GM23338 (cell line): ENCODE measurements at regions not wholly inside any gene's neighbourhood (a gene's known extent, or its start where the extent isn't known, plus 50 kb on each side); places are given as distances from the start of the nearest gene placed in this dataset.

Source experiments
- ATAC-seq: fragments of 200-7000 bp; cut with Tn5 transposase; 3 replicates; pipeline ENCODE4 v1.9.1; 2020
- DNase-seq: peaks from one replicate; pipeline ENCODE4 v3.0.0-alpha.2; 2015; ENCODE audit warnings: low spot score
- H2AFZ ChIP-seq: fragments of 200-600 bp; sonication (generic); 2 replicates; pipeline ENCODE4 v1.8.0; 2016; ENCODE audit warnings: antibody characterized with exemption, mild to moderate bottlenecking, moderate library complexity
- H3F3A ChIP-seq: fragments of 200-600 bp; sonication (generic); replicated peaks from 2 replicates; pipeline ENCODE4 v1.8.0; 2017; ENCODE audit warnings: antibody characterized with exemption, mixed run types, low read depth
- H3K27ac ChIP-seq: fragments of 200-600 bp; sonication (generic); 2 replicates; pipeline ENCODE4 v1.6.1; 2016; ENCODE audit warnings: low read depth
- H3K27me3 ChIP-seq: fragments of 200-600 bp; sonication (generic); 2 replicates; pipeline ENCODE4 v1.8.0; 2016; ENCODE audit warnings: mild to moderate bottlenecking, mixed run types, moderate library complexity; ENCODE audit not compliant: insufficient read depth
- H3K36me3 ChIP-seq: fragments of 200-600 bp; sonication (generic); 2 replicates; pipeline ENCODE4 v1.8.0; 2016; ENCODE audit warnings: mild to moderate bottlenecking; ENCODE audit not compliant: insufficient read depth
- H3K4me1 ChIP-seq: fragments of 200-600 bp; sonication (generic); 2 replicates; pipeline ENCODE4 v1.8.0; 2016; ENCODE audit warnings: mild to moderate bottlenecking, moderate library complexity; ENCODE audit not compliant: insufficient read depth
- H3K4me2 ChIP-seq: fragments of 200-600 bp; sonication (generic); 2 replicates; pipeline ENCODE4 v1.7.1; 2017; ENCODE audit warnings: mixed run types
- H3K4me3 ChIP-seq: fragments of 200-600 bp; sonication (generic); 2 replicates; pipeline ENCODE4 v1.6.1; 2016; ENCODE audit warnings: mixed run types
- H3K79me2 ChIP-seq: fragments of 200-600 bp; sonication (generic); replicated peaks from 2 replicates; pipeline ENCODE4 v1.8.0; 2017; ENCODE audit warnings: mild to moderate bottlenecking; ENCODE audit not compliant: insufficient read depth
- H3K9me2 ChIP-seq: fragments of 200-600 bp; sonication (generic); 2 replicates; pipeline ENCODE4 v1.8.0; 2017; ENCODE audit not compliant: insufficient read depth
- H4K20me1 ChIP-seq: fragments of 200-600 bp; sonication (generic); replicated peaks from 2 replicates; pipeline ENCODE4 v1.8.0; 2017; ENCODE audit warnings: mild to moderate bottlenecking; ENCODE audit not compliant: insufficient read depth
- H3K27ac Mint-ChIP-seq: 2 replicates; pipeline ENCODE4 v1.8.0; 2020; ENCODE audit warnings: inconsistent platforms, mild to moderate bottlenecking, moderate library complexity, mixed read lengths
- H3K27me3 Mint-ChIP-seq: 3 replicates; pipeline ENCODE4 v1.8.0; 2022; ENCODE audit warnings: low read depth, mild to moderate bottlenecking, moderate library complexity, mixed read lengths, inconsistent platforms; ENCODE audit not compliant: insufficient read depth, poor library complexity
- H3K36me3 Mint-ChIP-seq: 3 replicates; pipeline ENCODE4 v1.8.0; 2021; ENCODE audit warnings: low read depth, mild to moderate bottlenecking, inconsistent platforms, moderate library complexity, mixed read lengths
- H3K4me1 Mint-ChIP-seq: 3 replicates; pipeline ENCODE4 v1.8.0; 2020; ENCODE audit warnings: mild to moderate bottlenecking, inconsistent platforms, mixed read lengths
- H3K4me3 Mint-ChIP-seq: 3 replicates; pipeline ENCODE4 v1.8.0; 2021; ENCODE audit warnings: moderate library complexity, mild to moderate bottlenecking, inconsistent platforms, mixed read lengths
- H3K9me3 Mint-ChIP-seq: 3 replicates; pipeline ENCODE4 v1.8.0; 2020; ENCODE audit warnings: moderate library complexity, mild to moderate bottlenecking, inconsistent platforms, mixed read lengths
- CREB1 ChIP-seq: fragments of 250-450 bp; sonication (Bioruptor Pico); IDR thresholded peaks from 2 replicates; pipeline ENCODE4 v1.5.0; 2020; ENCODE audit warnings: low read depth, mild to moderate bottlenecking, moderate library complexity
- ETS1 ChIP-seq: IDR thresholded peaks from 2 replicates; pipeline ENCODE4 v1.6.1; 2016; ENCODE audit warnings: antibody characterized with exemption
- EZH2 ChIP-seq: fragments of 200-600 bp; sonication (generic); IDR thresholded peaks from one replicate; pipeline ENCODE4 v1.8.0; 2017; ENCODE audit warnings: antibody characterized with exemption, mild to moderate bottlenecking, low read depth; ENCODE audit not compliant: unreplicated experiment
- EZH2phosphoT487 ChIP-seq: fragments of 200-600 bp; sonication (generic); IDR thresholded peaks from one replicate; pipeline ENCODE4 v1.8.1; 2018; ENCODE audit warnings: antibody characterized with exemption; ENCODE audit not compliant: unreplicated experiment
- JUNB ChIP-seq: IDR thresholded peaks from one replicate; pipeline ENCODE4 v1.6.1; 2016; ENCODE audit warnings: antibody characterized with exemption; ENCODE audit not compliant: unreplicated experiment
- NANOG ChIP-seq: IDR thresholded peaks from 2 replicates; pipeline ENCODE4 v1.6.1; 2016; ENCODE audit warnings: antibody characterized with exemption, borderline replicate concordance
- POLR2AphosphoS5 ChIP-seq: IDR thresholded peaks from 2 replicates; pipeline ENCODE4 v1.6.1; 2016; ENCODE audit warnings: antibody characterized with exemption, low read depth
- REST ChIP-seq: IDR thresholded peaks from one replicate; pipeline ENCODE4 v1.6.1; 2018; ENCODE audit warnings: antibody characterized with exemption; ENCODE audit not compliant: unreplicated experiment
- STAT1 ChIP-seq: IDR thresholded peaks from one replicate; pipeline ENCODE4 v1.6.1; 2016; ENCODE audit warnings: antibody characterized with exemption; ENCODE audit not compliant: unreplicated experiment
- ZNF114 ChIP-seq: fragments of 250-450 bp; sonication (Bioruptor Pico); IDR thresholded peaks from 2 replicates; pipeline ENCODE4 v1.5.0; 2020; ENCODE audit warnings: mild to moderate bottlenecking, moderate library complexity
- ZNF331 ChIP-seq: fragments of 250-450 bp; sonication (Bioruptor Pico); IDR thresholded peaks from 2 replicates; pipeline ENCODE4 v1.5.0; 2020; ENCODE audit warnings: low read depth, mild to moderate bottlenecking, moderate library complexity
- ZNF462 ChIP-seq: fragments of 250-450 bp; sonication (Bioruptor Pico); IDR thresholded peaks from 2 replicates; pipeline ENCODE4 v1.5.0; 2020; ENCODE audit warnings: mild to moderate bottlenecking, moderate library complexity

GRCh38 chr14:98217530-98217929 is 1054.5 kb downstream of the BCL11B start:
- peaks cover 6% of the 10 kb centered on the region; the same call in 2 of the 3 replicates for H3K4me1 Mint-ChIP-seq

GRCh38 chr14:98218218-98218617 is 1053.8 kb downstream of the BCL11B start:
- H3K4me3 Mint-ChIP-seq, result no peak overlapping the region
- H3K27me3 Mint-ChIP-seq, result no peaks in the 10 kb centered on the region
- no peaks in the 10 kb centered on the region for H3K36me3 Mint-ChIP-seq
- Histone ChIP-seq H3K27ac (no peak overlapping the region), H4K20me1 (no peaks in the 10 kb centered on the region), H3K79me2 (no peaks in the 10 kb centered on the region), H3K4me1 (no peaks in the 10 kb centered on the region), H2AFZ (no peak overlapping the region), H3K9me2 (0 out of 2 replicates have a peak, but pooled peaks cover 4% of the 10 kb centered on the region), H3K4me3 (no peak overlapping the region), H3K27me3 (no peaks in the 10 kb centered on the region), H3K36me3 (no peaks in the 10 kb centered on the region), H3K4me2 (no peak overlapping the region), H3F3A (no peaks in the 10 kb centered on the region)
- no peak overlapping the region for H3K27ac Mint-ChIP-seq
- no peak for DNase-seq
- ATAC-seq, result no peak
- peaks cover 6% of the 10 kb centered on the region; the same call in 2 of the 3 replicates for H3K4me1 Mint-ChIP-seq
- H3K9me3 Mint-ChIP-seq, result no peaks in the 10 kb centered on the region; the same call in 2 of the 3 replicates
- TF ChIP-seq ETS1 (no peak), NANOG (no peak), REST (no peak), POLR2AphosphoS5 (no peak), EZH2phosphoT487 (no peak), ZNF331 (CRISPR knock-in tag) (no peak), EZH2 (no peak), STAT1 (no peak), ZNF114 (CRISPR knock-in tag) (no peak), CREB1 (CRISPR knock-in tag) (no peak), JUNB (no peak), ZNF462 (CRISPR knock-in tag) (no peak)

More at GRCh38 chr14:98217530-98217929, 1054.5 kb downstream of the BCL11B start:
- Histone ChIP-seq H3K4me1 (no peaks in the 10 kb centered on the region), H3K4me2 (no peak overlapping the region), H3K27ac (no peak overlapping the region), H4K20me1 (no peaks in the 10 kb centered on the region), H2AFZ (no peak overlapping the region), H3K79me2 (no peaks in the 10 kb centered on the region), H3K4me3 (no peak overlapping the region), H3K27me3 (no peaks in the 10 kb centered on the region), H3K9me2 (no peaks in the 10 kb centered on the region), H3F3A (no peaks in the 10 kb centered on the region), H3K36me3 (no peaks in the 10 kb centered on the region)
- Mint-ChIP-seq H3K4me3 (no peak overlapping the region), H3K36me3 (no peaks in the 10 kb centered on the region), H3K27me3 (no peaks in the 10 kb centered on the region), H3K9me3 (no peaks in the 10 kb centered on the region), H3K27ac (no peak overlapping the region)
- no peak for ATAC-seq
- DNase-seq, result no peak
- TF ChIP-seq EZH2phosphoT487, result no peak
